Keratinocyte (primary cell): ENCODE measurements at regions not wholly inside any gene's neighbourhood (a gene's known extent, or its start where the extent isn't known, plus 50 kb on each side); places are given as distances from the start of the nearest gene placed in this dataset.

Experiments
- DNase-seq: peaks from one replicate; pipeline ENCODE4 v3.0.0-alpha.2; 2011; ENCODE audit warnings: low read depth, missing footprints, low spot score
- FAIRE-seq: peaks from 2 replicates; lab custom pipeline; 2011; peaks lifted over from hg19 to GRCh38; lab: Jason Lieb, UNC
- H2AFZ ChIP-seq: 2 replicates; pipeline ENCODE4 v1.6.0; 2012; ENCODE audit warnings: low read length, control low read depth, inconsistent platforms; ENCODE audit not compliant: control insufficient read depth
- H3K27ac ChIP-seq: 2 replicates; pipeline ENCODE4 v1.5.1; 2011; ENCODE audit warnings: low read length; ENCODE audit not compliant: control insufficient read depth, insufficient read depth
- H3K27me3 ChIP-seq: 3 replicates; pipeline ENCODE4 v1.6.0; 2011; ENCODE audit warnings: low read length; ENCODE audit not compliant: control insufficient read depth, insufficient read depth; ENCODE audit errors: extremely low read depth
- H3K36me3 ChIP-seq, 2 experiments: 2 replicates in 1 of 2; 3 replicates in 1 of 2; pipeline ENCODE4 v1.5.1; 2011; ENCODE audit warnings: low read length in 2 of 2, mild to moderate bottlenecking in 1 of 2; ENCODE audit not compliant: control insufficient read depth in 2 of 2, insufficient read depth in 2 of 2; ENCODE audit errors: extremely low read depth in 1 of 2
- H3K4me1 ChIP-seq: 3 replicates; pipeline ENCODE4 v1.5.1; 2011; ENCODE audit warnings: low read length; ENCODE audit not compliant: control insufficient read depth, insufficient read depth; ENCODE audit errors: extremely low read depth
- H3K4me2 ChIP-seq: 3 replicates; pipeline ENCODE4 v1.6.0; 2011; ENCODE audit warnings: low read depth, low read length; ENCODE audit not compliant: control insufficient read depth, insufficient read depth; ENCODE audit errors: extremely low read depth
- H3K4me3 ChIP-seq, 3 experiments: fragments of 200-600 bp in 1 of 3; sonication (generic) in 1 of 3; 2 replicates in 2 of 3; 3 replicates in 1 of 3; pipeline ENCODE4 v1.5.1; 2011 to 2016; ENCODE audit warnings: low read length in 3 of 3, mild to moderate bottlenecking in 3 of 3, control low read depth in 2 of 3, inconsistent platforms in 1 of 3, low read depth in 1 of 3, mixed read lengths in 1 of 3, mixed run types in 1 of 3, moderate library complexity in 1 of 3; ENCODE audit not compliant: control insufficient read depth in 2 of 3, insufficient read depth in 2 of 3; ENCODE audit errors: extremely low read depth in 1 of 3
- H3K79me2 ChIP-seq: 2 replicates; pipeline ENCODE4 v1.6.0; 2012; ENCODE audit warnings: low read length; ENCODE audit not compliant: control insufficient read depth, insufficient read depth
- H3K9ac ChIP-seq: 3 replicates; pipeline ENCODE4 v1.6.0; 2011; ENCODE audit warnings: low read length; ENCODE audit not compliant: control insufficient read depth, insufficient read depth; ENCODE audit errors: extremely low read depth
- H3K9me1 ChIP-seq: 3 replicates; pipeline ENCODE4 v1.6.0; 2011; ENCODE audit warnings: low read length; ENCODE audit not compliant: control insufficient read depth, insufficient read depth; ENCODE audit errors: extremely low read depth
- H3K9me3 ChIP-seq: 2 replicates; pipeline ENCODE4 v1.5.1; 2012; ENCODE audit warnings: low read depth, low read length; ENCODE audit not compliant: control insufficient read depth
- H4K20me1 ChIP-seq: 3 replicates; pipeline ENCODE4 v1.6.0; 2011; ENCODE audit warnings: low read length; ENCODE audit not compliant: control insufficient read depth, insufficient read depth; ENCODE audit errors: extremely low read depth
- EZH2 ChIP-seq: IDR thresholded peaks from one replicate; pipeline ENCODE4 v1.6.1; 2012; ENCODE audit warnings: inconsistent platforms, mild to moderate bottlenecking, low read length, moderate library complexity
- dilution Hi-C: fragments of 300-500 bp; cut with MboI; formaldehyde crosslinking; loops from one replicate; pipeline ENCODE4 v1.7.0; 2020; ENCODE audit warnings: low sequenced_read_pairs; ENCODE audit not compliant: extremely low pct_ligation_motif_present
- TF ChIP-seq, protein P1 (sequence below), 3 experiments: IDR thresholded peaks in 1 of 3; conservative IDR thresholded peaks in 1 of 3; optimal IDR thresholded peaks in 1 of 3; 2 replicates in 2 of 3; 3 replicates in 1 of 3; pipeline versions ENCODE3 to v1.5.1; 2011; ENCODE audit warnings: low read length in 3 of 3, mild to moderate bottlenecking in 3 of 3, moderate library complexity in 2 of 3, control low read depth in 1 of 3, inconsistent platforms in 1 of 3; ENCODE audit not compliant: insufficient read depth in 2 of 3; ENCODE audit errors: extremely low read depth in 1 of 3

DNA sequence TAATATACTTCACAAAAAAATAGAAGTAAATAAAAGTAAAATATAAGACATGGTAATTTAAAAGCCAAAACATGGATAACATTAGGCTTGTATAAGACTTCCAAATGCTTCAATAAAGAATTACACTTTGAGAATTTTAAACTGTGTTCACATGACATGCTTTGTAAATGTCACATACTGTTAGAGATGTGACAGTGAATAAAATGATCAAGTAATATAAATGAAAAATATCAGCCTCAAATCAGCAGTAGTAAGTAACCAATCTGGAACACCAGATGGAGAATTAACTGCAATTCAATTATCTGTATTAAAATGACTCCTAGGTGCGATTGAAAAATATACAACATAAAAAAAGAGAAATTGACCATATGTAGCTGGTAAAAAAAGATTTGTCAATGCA, 1260.8 kb downstream of the BRINP3 start:
- Histone ChIP-seq H3K27me3 (no peaks in the 10 kb centered on the region), H3K27ac (no peak overlapping the region), H3K4me3 (no peak overlapping the region), H3K9me3 (no peaks in the 10 kb centered on the region), H2AFZ (no peak overlapping the region), H3K4me1 (no peaks in the 10 kb centered on the region), H3K4me2 (no peak overlapping the region), H3K36me3 (no peaks in the 10 kb centered on the region), H3K9me1 (no peaks in the 10 kb centered on the region), H4K20me1 (no peaks in the 10 kb centered on the region), H3K79me2 (no peaks in the 10 kb centered on the region), H3K9ac (no peak overlapping the region)
- no peak for TF ChIP-seq EZH2
- TF ChIP-seq, protein P1, sequence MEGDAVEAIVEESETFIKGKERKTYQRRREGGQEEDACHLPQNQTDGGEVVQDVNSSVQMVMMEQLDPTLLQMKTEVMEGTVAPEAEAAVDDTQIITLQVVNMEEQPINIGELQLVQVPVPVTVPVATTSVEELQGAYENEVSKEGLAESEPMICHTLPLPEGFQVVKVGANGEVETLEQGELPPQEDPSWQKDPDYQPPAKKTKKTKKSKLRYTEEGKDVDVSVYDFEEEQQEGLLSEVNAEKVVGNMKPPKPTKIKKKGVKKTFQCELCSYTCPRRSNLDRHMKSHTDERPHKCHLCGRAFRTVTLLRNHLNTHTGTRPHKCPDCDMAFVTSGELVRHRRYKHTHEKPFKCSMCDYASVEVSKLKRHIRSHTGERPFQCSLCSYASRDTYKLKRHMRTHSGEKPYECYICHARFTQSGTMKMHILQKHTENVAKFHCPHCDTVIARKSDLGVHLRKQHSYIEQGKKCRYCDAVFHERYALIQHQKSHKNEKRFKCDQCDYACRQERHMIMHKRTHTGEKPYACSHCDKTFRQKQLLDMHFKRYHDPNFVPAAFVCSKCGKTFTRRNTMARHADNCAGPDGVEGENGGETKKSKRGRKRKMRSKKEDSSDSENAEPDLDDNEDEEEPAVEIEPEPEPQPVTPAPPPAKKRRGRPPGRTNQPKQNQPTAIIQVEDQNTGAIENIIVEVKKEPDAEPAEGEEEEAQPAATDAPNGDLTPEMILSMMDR (optimal IDR thresholded peaks at IDR 0.05 in 1 of 3, IDR thresholded peaks at IDR 0.05 in 1 of 3, conservative IDR thresholded peaks at IDR 0.05 in 1 of 3; ENCODE audit: extremely low read depth in 1 of 3, insufficient read depth in 2 of 3, low read length in 3 of 3): no peak
- dilution Hi-C loops: no loop called here
- DNase-seq (no peak), FAIRE-seq (no peak)

DNA sequence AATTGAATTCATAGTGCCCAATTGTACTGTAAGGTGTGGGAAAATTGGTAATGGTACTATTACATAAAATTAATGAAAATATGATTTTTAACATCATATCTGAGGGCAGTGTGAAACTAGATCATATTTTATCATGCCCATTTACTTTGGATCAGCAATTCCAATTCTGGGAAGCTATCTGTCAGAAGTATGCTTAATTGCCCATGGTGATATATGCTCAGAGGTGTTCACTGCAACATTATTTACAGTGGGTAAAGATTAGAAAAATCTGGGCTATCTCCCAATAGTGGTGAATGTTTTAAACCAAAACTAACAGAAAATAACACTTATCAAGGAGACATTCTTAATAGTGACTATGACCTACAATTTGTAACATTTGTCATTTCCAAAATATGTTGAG, 1260.0 kb downstream of the BRINP3 start:
- Histone ChIP-seq H3K4me3 (no peak overlapping the region), H3K9me1 (no peaks in the 10 kb centered on the region), H3K27ac (no peak overlapping the region), H2AFZ (no peak overlapping the region), H3K4me1 (no peaks in the 10 kb centered on the region), H3K27me3 (no peaks in the 10 kb centered on the region), H3K9me3 (no peaks in the 10 kb centered on the region), H3K4me2 (no peak overlapping the region), H3K79me2 (no peaks in the 10 kb centered on the region), H3K9ac (no peak overlapping the region), H3K36me3 (no peaks in the 10 kb centered on the region), H4K20me1 (no peaks in the 10 kb centered on the region)
- no peak for FAIRE-seq
- DNase-seq: no peak
- TF ChIP-seq, protein P1 (optimal IDR thresholded peaks at IDR 0.05 in 1 of 3, IDR thresholded peaks at IDR 0.05 in 1 of 3, conservative IDR thresholded peaks at IDR 0.05 in 1 of 3; ENCODE audit: extremely low read depth in 1 of 3, insufficient read depth in 2 of 3, low read length in 3 of 3): no peak
- TF ChIP-seq EZH2: no peak
- dilution Hi-C loops: no loop called here
